ENCODE measurements at regions not wholly inside any gene's neighbourhood (a gene's known extent, or its start where the extent isn't known, plus 50 kb on each side); places are given as distances from the start of the nearest gene placed in this dataset.

GRCh38 chr13:37919329-37919880 lies 49.8 kb upstream of the TRPC4 start:
- Histone ChIP-seq H3K4me3 (peak overlapping the region; percentile 61), H3K27me3 (replicated peaks; ENCODE audit: insufficient read depth) (no peaks in the 10 kb centered on the region), H3K9me3 (ENCODE audit: low read depth) (no peaks in the 10 kb centered on the region), H3F3A (ENCODE audit: insufficient read depth) (no peaks in the 10 kb centered on the region), H4K20me1 (ENCODE audit: insufficient read depth) (no peaks in the 10 kb centered on the region), H3K79me2 (ENCODE audit: insufficient read depth) (no peaks in the 10 kb centered on the region), H3K4me2 (ENCODE audit: unreplicated experiment) (peak overlapping the region; percentile 68), H3K4me1 (ENCODE audit: insufficient read depth) (no peaks in the 10 kb centered on the region), H3K9ac (peak overlapping the region; percentile 27), H3K27ac (no peak overlapping the region), H3K9me2 (ENCODE audit: insufficient read depth) (no peaks in the 10 kb centered on the region), H3K36me3 (ENCODE audit: low read depth) (no peaks in the 10 kb centered on the region), H2AFZ (peak overlapping the region; percentile 67)
- DNase-seq: peak; percentile 9
- 11 to 27% methylated on average over 4 of the region's 4 CpGs for WGBS, 2 experiments (ENCODE audit: low coverage in 1 of 2, low lambda C conversion rate in 2 of 2, missing lambda C conversion rate in 2 of 2)
- TF ChIP-seq EZH2 (IDR thresholded peaks at IDR 0.05; ENCODE audit: insufficient read depth, poor library complexity, severe bottlenecking): no peak
- TF ChIP-seq EZH2phosphoT487 (IDR thresholded peaks at IDR 0.05; ENCODE audit: insufficient read depth, low read depth): no peak
- in situ Hi-C loops (cut with MboI): no loop called here

Data from GM23248 (cell line).